Peyer's patch (tissue), 4 donors: ENCODE measurements at regions not wholly inside any gene's neighbourhood (a gene's known extent, or its start where the extent isn't known, plus 50 kb on each side); places are given as distances from the start of the nearest gene placed in this dataset.

ENCODE experiments used
- CTCF ChIP-seq, 6 experiments: fragments of 450-650 bp in 4 of 6; fragments of 200-600 bp in 2 of 6; sonication (generic) in 1 of 6; IDR thresholded peaks; one replicate each; pipeline ENCODE4 v1.5.1; 2017 to 2019; ENCODE audit warnings: antibody characterized with exemption in 6 of 6, mild to moderate bottlenecking in 3 of 6, moderate library complexity in 1 of 6
- POLR2A ChIP-seq, 2 donors: fragments of 450-650 bp; IDR thresholded peaks; one replicate each; pipeline ENCODE4 v1.5.1; 2017; ENCODE audit warnings: antibody characterized with exemption in 2 of 2, mild to moderate bottlenecking in 2 of 2, moderate library complexity in 2 of 2

DNA sequence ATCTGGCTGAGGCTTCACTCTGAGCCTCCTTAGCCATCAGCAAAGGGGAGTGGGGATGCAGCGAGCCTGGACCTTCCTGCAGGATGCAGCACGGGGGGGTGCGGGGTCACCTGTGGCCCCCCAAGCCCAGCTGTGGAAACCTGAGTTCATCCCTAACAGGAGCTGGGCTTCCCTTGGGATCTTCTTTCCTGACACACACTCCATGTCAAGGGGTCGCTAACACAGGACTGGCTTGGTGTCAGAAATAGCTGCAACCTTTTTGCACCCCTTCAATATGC lies 174.7 kb downstream of the RTP5 start:
- TF ChIP-seq CTCF (IDR thresholded peaks at IDR 0.05) (no peak), POLR2A (IDR thresholded peaks at IDR 0.05) (no peak)
